ENCODE measurements at regions not wholly inside any gene's neighbourhood (a gene's known extent, or its start where the extent isn't known, plus 50 kb on each side); places are given as distances from the start of the nearest gene placed in this dataset.

GRCh38 chr9:26685818-26686217, 206.8 kb downstream of the CAAP1 start:
- WGBS, 2 experiments (ENCODE audit: low coverage in 1 of 2, low lambda C conversion rate in 2 of 2, missing lambda C conversion rate in 2 of 2), result 18 to 29% methylated on average over 2 of the region's 2 CpGs
- peak; percentile 29 for DNase-seq
- no peaks in the 10 kb centered on the region for H3K36me3 ChIP-seq (ENCODE audit: low read depth)
- H3K9me3 ChIP-seq (ENCODE audit: low read depth), result no peaks in the 10 kb centered on the region
- no peak overlapping the region for H3K9ac ChIP-seq
- H3F3A ChIP-seq (ENCODE audit: insufficient read depth), result no peaks in the 10 kb centered on the region
- H3K4me2 ChIP-seq (ENCODE audit: unreplicated experiment), result no peak overlapping the region
- in situ Hi-C loops (cut with MboI), result loop anchor here (10.0 kb wide), 1 partner anchor 59 kb away; no protein-coding TSS in a partner anchor
- H4K20me1 ChIP-seq (ENCODE audit: insufficient read depth), result no peaks in the 10 kb centered on the region
- H3K27ac ChIP-seq, result no peak overlapping the region
- no peaks in the 10 kb centered on the region for H3K27me3 ChIP-seq (replicated peaks; ENCODE audit: insufficient read depth)
- no peak overlapping the region for H2AFZ ChIP-seq
- no peaks in the 10 kb centered on the region for H3K79me2 ChIP-seq (ENCODE audit: insufficient read depth)
- no peaks in the 10 kb centered on the region for H3K4me1 ChIP-seq (ENCODE audit: insufficient read depth)
- no peak overlapping the region for H3K4me3 ChIP-seq
- no peaks in the 10 kb centered on the region for H3K9me2 ChIP-seq (ENCODE audit: insufficient read depth)
- TF ChIP-seq EZH2 (IDR thresholded peaks at IDR 0.05; ENCODE audit: insufficient read depth, poor library complexity, severe bottlenecking) (no peak), EZH2phosphoT487 (IDR thresholded peaks at IDR 0.05; ENCODE audit: insufficient read depth, low read depth) (no peak)

- Histone ChIP-seq H3K4me3 (no peak overlapping the region), H3K9ac (no peak overlapping the region), H3K9me3 (ENCODE audit: low read depth) (no peaks in the 10 kb centered on the region), H3K4me2 (ENCODE audit: unreplicated experiment) (no peak overlapping the region), H3F3A (ENCODE audit: insufficient read depth) (no peaks in the 10 kb centered on the region), H3K27ac (no peak overlapping the region), H3K36me3 (ENCODE audit: low read depth) (no peaks in the 10 kb centered on the region), H3K9me2 (ENCODE audit: insufficient read depth) (no peaks in the 10 kb centered on the region), H3K79me2 (ENCODE audit: insufficient read depth) (no peaks in the 10 kb centered on the region), H3K4me1 (ENCODE audit: insufficient read depth) (no peaks in the 10 kb centered on the region), H2AFZ (no peak overlapping the region), H4K20me1 (ENCODE audit: insufficient read depth) (no peaks in the 10 kb centered on the region), H3K27me3 (replicated peaks; ENCODE audit: insufficient read depth) (no peaks in the 10 kb centered on the region)
- TF ChIP-seq EZH2phosphoT487 (IDR thresholded peaks at IDR 0.05; ENCODE audit: insufficient read depth, low read depth), result no peak
- TF ChIP-seq EZH2 (IDR thresholded peaks at IDR 0.05; ENCODE audit: insufficient read depth, poor library complexity, severe bottlenecking), result no peak
- no peak for DNase-seq
- in situ Hi-C loops (cut with MboI), result loop anchor here (10.0 kb wide), 1 partner anchor 61 kb away; no protein-coding TSS in a partner anchor
- 22 to 27% methylated on average over 4 of the region's 4 CpGs for WGBS, 2 experiments (ENCODE audit: low coverage in 1 of 2, low lambda C conversion rate in 2 of 2, missing lambda C conversion rate in 2 of 2)
These were observed 208.6 kb downstream of the CAAP1 start for GRCh38 chr9:26684029-26684428.

GRCh38 chr9:26682796-26683496, 209.7 kb downstream of the CAAP1 start:
- TF ChIP-seq EZH2phosphoT487 (IDR thresholded peaks at IDR 0.05; ENCODE audit: insufficient read depth, low read depth), result no peak
- TF ChIP-seq EZH2 (IDR thresholded peaks at IDR 0.05; ENCODE audit: insufficient read depth, poor library complexity, severe bottlenecking), result no peak
- no peaks in the 10 kb centered on the region for H4K20me1 ChIP-seq (ENCODE audit: insufficient read depth)
- H3K4me2 ChIP-seq (ENCODE audit: unreplicated experiment), result no peak overlapping the region
- H3F3A ChIP-seq (ENCODE audit: insufficient read depth), result no peaks in the 10 kb centered on the region
- no peaks in the 10 kb centered on the region for H3K9me2 ChIP-seq (ENCODE audit: insufficient read depth)
- H3K27me3 ChIP-seq (replicated peaks; ENCODE audit: insufficient read depth), result no peaks in the 10 kb centered on the region
- no peak overlapping the region for H3K27ac ChIP-seq
- 44 to 47% methylated on average over 4 of the region's 4 CpGs for WGBS, 2 experiments (ENCODE audit: low coverage in 1 of 2, low lambda C conversion rate in 2 of 2, missing lambda C conversion rate in 2 of 2)
- no peaks in the 10 kb centered on the region for H3K36me3 ChIP-seq (ENCODE audit: low read depth)
- H3K79me2 ChIP-seq (ENCODE audit: insufficient read depth), result no peaks in the 10 kb centered on the region
- no peaks in the 10 kb centered on the region for H3K4me1 ChIP-seq (ENCODE audit: insufficient read depth)
- H3K9me3 ChIP-seq (ENCODE audit: low read depth), result no peaks in the 10 kb centered on the region
- DNase-seq, result no peak
- H3K9ac ChIP-seq, result no peak overlapping the region
- H2AFZ ChIP-seq, result no peak overlapping the region
- in situ Hi-C loops (cut with MboI), result loop anchor here (10.0 kb wide), 1 partner anchor 62 kb away; no protein-coding TSS in a partner anchor
- H3K4me3 ChIP-seq, result no peak overlapping the region

GRCh38 chr9:26682041-26682440, 210.6 kb downstream of the CAAP1 start:
- in situ Hi-C loops (cut with MboI), result loop anchor here (10.0 kb wide), 1 partner anchor 63 kb away; no protein-coding TSS in a partner anchor
- Histone ChIP-seq H2AFZ (no peak overlapping the region), H3K4me1 (ENCODE audit: insufficient read depth) (no peaks in the 10 kb centered on the region), H3K4me2 (ENCODE audit: unreplicated experiment) (no peak overlapping the region), H3K9me3 (ENCODE audit: low read depth) (no peaks in the 10 kb centered on the region), H3K36me3 (ENCODE audit: low read depth) (no peaks in the 10 kb centered on the region), H3K9ac (no peak overlapping the region), H3K27me3 (replicated peaks; ENCODE audit: insufficient read depth) (no peaks in the 10 kb centered on the region), H3K79me2 (ENCODE audit: insufficient read depth) (no peaks in the 10 kb centered on the region), H4K20me1 (ENCODE audit: insufficient read depth) (no peaks in the 10 kb centered on the region), H3K27ac (no peak overlapping the region), H3K4me3 (no peak overlapping the region), H3F3A (ENCODE audit: insufficient read depth) (no peaks in the 10 kb centered on the region), H3K9me2 (ENCODE audit: insufficient read depth) (no peaks in the 10 kb centered on the region)
- 3 to 4% methylated on average over 4 of the region's 4 CpGs for WGBS, 2 experiments (ENCODE audit: low coverage in 1 of 2, low lambda C conversion rate in 2 of 2, missing lambda C conversion rate in 2 of 2)
- no peak for DNase-seq
- TF ChIP-seq EZH2 (IDR thresholded peaks at IDR 0.05; ENCODE audit: insufficient read depth, poor library complexity, severe bottlenecking) (no peak), EZH2phosphoT487 (IDR thresholded peaks at IDR 0.05; ENCODE audit: insufficient read depth, low read depth) (no peak)
